SW480 (cell line): ENCODE measurements at regions not wholly inside any gene's neighbourhood (a gene's known extent, or its start where the extent isn't known, plus 50 kb on each side); places are given as distances from the start of the nearest gene placed in this dataset.
A peak's percentile ranks its signal among the peaks of the same experiment; 100 is the strongest.

Experiments used
- DNase-seq: peaks from one replicate; pipeline ENCODE4 v3.0.0-alpha.2; 2016; ENCODE audit warnings: low spot score

GRCh38 chr2:207236156-207236935, 70.6 kb upstream of the KLF7 start:
- DNase-seq: no peak

GRCh38 chr2:207238831-207239701, 73.3 kb upstream of the KLF7 start:
- DNase-seq: peak; percentile 14

- DNase-seq: no peak
These were observed 74.2 kb upstream of the KLF7 start for GRCh38 chr2:207239754-207240494.

DNA sequence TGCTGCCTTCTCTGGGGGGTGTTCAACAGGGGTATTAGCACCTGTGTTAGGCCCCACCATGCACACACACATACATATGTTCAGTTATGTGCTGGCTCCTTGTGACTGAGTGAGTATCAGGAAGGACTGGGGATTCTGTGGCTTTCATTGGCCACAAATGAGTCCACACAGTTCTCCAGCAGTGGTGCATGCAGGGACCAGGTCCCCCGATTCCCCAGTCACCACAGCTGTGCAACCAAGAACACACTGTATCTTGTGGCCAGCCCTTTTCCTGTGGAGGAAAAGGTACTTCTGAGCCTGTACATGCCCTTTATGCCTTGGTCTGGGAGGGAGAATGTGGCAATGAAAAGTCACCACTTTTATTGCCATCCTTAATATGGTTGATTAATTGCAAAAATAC, 74.9 kb upstream of the KLF7 start:
- DNase-seq: no peak

DNA sequence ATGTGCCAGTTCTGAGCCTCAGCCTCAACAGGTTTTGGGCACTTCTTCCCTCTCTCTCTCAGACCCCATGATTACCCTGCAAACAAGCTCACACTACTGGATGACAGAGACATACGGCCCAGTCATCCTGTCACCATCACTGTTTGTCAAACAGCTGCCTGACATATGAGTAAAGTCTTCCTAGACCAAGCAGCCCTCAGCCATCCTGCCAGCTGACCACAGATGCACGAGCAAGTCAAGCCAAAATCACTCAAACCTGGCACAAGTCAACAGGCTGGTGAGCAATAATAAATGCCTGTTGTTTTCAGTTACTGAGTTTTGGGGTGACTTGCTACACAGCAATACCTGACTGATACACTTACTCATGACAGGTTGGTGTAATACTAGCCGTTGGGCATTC, 75.5 kb upstream of the KLF7 start:
- DNase-seq: no peak

DNA sequence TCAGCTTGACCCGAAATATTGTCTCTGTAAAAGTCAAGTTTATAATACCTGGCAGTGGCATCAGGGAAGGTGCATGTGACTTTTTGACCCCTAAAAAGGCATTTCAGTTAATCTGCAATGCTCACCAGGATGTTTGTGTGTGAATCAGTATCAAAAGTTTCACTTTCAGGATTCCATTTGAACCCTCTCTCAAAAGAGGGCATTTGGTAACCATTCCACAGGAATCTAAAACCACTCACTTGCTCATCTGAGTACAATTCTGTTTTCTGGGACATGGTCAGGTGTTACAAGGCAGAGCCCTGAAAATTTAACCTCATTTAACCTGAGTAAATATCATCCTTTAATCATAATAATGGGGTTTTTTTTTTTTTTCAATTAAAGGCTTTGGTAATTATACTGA, 77.9 kb upstream of the KLF7 start:
- no peak for DNase-seq

DNA sequence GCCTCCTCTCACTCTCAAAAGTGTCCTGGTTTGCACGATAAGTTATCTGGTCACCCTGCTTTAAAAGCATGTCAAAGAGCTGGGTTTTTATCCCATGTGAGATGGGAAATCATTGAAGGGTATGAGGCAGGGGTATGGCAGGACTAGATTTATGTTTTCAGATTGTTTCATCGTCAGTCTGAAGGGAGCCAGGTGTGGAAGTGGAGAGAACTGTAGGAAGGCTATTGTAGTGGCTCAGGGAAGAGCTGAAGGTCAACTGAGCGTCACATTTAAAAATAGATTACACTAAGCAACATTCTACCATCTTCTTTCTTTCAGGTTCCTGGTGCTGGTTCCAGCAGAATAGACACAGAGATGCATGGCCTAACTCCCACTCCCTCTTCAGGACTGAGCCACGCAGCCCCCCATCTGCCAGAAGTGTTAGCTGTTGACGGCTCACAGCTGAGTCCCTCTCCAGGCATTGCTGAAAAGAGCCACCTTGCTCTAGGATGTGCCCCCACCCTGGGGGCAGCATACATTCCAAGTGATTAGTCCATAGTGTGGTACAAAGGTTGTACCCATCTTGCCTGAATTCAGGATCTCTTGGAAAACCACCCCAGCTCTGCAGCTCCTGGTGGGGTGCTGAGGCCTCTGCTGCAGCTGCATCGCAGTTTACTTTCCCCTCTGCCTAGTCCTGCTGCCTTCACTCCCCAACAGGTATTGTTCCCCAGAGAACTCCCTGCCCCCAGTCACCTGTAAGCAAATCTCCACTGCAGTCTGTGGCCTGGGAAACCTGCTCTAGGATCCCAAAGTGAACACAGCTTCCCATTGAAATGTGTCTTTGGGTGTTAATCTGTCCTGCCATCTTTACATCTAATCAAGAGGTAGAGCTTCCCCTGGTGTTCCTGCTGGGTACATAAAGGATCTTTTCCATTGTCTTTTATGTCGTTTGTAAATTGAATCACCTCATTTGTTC, 79.5 kb upstream of the KLF7 start:
- DNase-seq: no peak

DNA sequence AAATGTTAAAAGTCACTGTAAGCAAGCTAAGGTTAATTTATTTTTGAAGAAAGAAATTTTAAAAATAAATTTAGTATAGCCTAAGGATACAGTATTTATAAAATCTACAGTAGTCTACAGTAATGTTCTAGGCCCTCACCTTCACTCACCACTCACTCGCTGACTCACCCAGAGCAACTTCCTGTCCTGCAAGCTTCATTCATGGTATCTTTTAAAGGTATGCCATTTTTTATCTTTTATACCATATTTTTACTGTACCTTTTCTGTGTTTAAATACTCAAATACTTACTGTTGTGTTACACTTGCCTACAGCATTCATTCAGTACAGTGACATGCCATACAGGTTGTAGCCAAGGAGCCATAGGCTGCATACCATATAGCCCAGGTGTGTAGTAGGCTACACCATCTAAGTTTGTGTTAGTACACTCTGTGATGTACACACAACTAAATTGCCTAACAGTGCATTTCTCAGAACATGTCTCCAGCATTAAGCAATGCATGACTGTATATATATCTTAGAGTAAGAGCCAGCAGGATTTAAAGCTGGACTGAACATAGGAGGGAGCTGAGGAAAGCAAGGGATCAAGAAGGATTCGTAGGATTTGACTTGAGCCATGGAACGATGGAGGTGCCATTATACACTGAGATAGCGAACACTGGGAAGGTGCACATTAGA, 83.1 kb upstream of the KLF7 start:
- DNase-seq: no peak

DNA sequence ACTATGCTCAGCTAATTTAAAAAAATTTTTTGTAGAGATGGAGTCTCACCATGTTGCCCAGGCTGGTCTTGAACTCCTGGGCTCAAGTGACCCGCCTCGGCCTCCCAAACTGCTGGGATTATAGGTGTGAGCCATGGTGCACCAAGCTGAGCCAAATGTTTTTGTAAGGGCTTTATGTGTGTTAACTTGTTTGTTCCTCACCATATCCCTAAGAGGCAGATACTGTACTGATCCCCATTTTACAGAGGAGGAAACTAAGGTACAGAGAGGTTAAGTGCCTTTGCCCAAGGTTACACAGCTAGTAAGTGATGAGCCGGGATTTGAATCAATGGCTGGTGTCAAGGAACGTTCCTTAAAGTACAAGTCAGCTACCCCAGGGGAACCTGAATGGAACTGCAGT, 85.3 kb upstream of the KLF7 start:
- DNase-seq: no peak

DNA sequence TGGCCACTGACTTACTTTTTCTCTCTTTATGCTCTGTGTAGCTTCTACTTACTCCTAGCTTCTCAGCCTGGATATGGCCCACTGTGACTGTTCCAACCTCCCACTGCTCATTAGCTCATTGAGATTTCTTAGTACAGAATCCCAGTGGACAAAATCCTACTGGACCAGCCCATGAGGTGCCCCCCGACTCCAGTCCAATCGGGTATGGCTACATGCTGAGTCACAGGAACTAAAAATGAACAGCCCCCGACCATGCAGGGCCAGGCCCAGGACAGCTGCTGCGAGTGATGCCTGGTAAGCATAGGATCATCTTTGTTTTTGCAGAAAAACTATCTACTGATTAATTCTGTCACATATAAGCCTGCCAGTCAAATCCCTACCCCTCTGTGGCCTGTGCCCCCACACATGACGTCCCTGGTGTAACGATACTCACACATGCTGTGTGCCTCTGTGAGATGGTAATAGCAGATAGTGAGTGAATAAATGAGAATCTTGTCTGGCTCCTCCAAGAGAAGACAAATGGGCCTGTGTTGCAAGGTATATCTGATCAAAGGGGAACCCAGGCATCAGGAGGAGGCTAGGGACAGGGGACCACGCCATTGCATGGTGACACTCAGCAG, 85.9 kb upstream of the KLF7 start:
- DNase-seq: no peak

DNA sequence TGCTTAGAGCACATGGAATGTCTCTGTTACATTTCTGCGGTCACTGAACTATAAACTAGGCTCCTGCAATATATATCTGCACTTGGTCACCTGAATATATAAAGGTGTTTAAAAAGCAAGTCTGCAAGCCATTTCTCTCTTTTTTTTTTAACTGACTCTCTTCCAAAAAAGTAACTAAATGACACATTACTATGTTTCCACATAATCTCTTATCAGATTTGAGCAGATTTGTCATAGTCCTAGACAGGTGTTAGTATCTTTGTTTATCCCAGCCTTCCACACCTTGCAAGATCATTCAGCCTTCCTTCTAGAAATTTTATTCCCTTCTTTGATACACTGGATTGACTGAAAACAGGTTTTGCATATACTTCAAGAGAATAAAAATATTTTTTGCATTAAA, 86.7 kb upstream of the KLF7 start:
- DNase-seq: no peak

DNA sequence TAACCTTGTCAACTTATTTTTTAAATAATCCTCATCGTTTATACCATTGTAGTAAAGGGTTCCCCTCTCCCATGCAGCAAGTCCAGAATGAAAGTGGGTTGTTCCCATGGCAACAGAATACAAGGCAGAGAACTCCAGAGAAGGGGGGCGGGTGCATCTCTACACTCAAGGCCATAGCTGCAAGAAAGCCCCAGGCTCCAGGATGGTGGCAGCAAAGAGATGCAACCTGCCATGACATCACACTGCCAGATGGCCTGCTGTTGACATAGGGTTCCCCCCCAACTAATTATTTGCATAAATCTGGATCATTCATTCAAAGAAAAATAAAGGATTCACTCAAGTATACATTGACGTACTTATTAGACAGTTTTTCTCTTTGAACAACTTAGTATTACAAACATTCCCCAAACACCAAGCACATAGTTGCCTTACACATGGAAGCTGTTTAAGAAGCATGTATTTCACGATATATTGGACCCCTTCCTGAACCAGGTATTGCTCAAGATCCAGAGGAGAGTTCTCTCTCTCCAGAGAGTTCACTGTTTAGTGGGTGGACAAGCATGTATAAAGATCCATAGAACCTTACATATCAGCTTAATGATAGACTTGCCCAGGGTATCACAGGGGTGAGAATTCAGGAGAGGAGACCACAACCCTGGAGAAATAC, 87.4 kb upstream of the KLF7 start:
- no peak for DNase-seq

GRCh38 chr2:207253666-207254345, 88.1 kb upstream of the KLF7 start:
- no peak for DNase-seq

DNA sequence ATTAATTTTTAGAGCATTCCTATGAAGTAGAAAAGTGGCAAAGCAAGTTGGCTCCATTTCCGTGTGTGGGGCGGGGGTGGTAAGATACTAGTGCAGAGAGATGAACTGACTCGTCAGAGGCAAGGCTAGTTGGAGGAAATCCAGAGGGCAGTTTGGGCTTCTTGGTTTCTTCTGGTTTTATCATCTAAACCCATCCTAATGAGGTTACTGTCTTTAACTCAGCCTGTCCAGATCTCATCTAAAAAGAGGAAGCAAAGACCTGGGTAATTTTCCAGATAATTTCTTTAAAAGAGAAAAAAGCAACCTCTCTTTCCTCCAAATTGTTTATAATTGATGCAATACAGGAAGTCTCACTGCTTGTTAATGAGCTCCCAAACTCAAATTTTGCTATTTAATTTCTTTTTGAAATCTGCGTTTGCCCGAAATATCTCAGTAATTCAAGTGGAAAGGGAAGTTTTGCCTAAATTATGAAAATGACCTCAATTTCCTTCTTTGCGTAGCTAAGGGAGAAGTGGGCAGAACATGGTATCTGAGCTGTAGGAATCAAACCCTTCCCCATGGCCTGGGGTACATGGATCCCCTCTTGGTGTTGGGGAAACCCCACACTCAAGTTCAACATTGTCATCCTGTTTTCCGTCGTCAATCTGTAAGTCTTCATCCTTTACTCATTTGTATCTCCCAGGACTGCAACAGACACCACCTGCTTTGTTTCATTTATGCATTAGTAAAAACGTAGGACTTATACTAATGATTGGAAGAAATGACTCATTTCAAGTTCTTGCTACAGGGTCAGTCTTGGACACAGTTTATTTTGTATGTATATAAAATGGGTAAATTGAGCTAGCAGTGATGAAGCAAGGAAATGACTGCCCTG, 89.1 kb upstream of the KLF7 start:
- DNase-seq: no peak

GRCh38 chr2:207255565-207256470, 90.1 kb upstream of the KLF7 start:
- no peak for DNase-seq

- no peak for DNase-seq
These were observed 90.9 kb upstream of the KLF7 start for GRCh38 chr2:207256476-207257207.
